Ovary (tissue), 7 donors: ENCODE measurements at regions not wholly inside any gene's neighbourhood (a gene's known extent, or its start where the extent isn't known, plus 50 kb on each side); places are given as distances from the start of the nearest gene placed in this dataset.
"Not testable (repeated sequence)": the region's sequence is repeated elsewhere in the genome, so short reads cannot be mapped to it uniquely, and the experiment has no call there.

Source experiments
- DNase-seq, 5 donors: peaks; one replicate each; pipeline ENCODE4 v3.0.0-alpha.2; 2019 to 2020
- H3K27ac ChIP-seq, 2 donors: fragments of 200-600 bp; one replicate each; pipeline versions ENCODE4 v1.5.1 to v1.8.0; 2019 to 2022
- H3K27me3 ChIP-seq: fragments of 200-600 bp; one replicate; pipeline ENCODE4 v1.8.0; 2022
- H3K36me3 ChIP-seq: fragments of 200-600 bp; sonication (generic); one replicate; pipeline ENCODE4 v1.5.1; 2019
- H3K4me1 ChIP-seq: one replicate; pipeline ENCODE4 v1.8.1; 2013; ENCODE audit warnings: mild to moderate bottlenecking, moderate library complexity; ENCODE audit not compliant: insufficient read depth
- H3K4me3 ChIP-seq: fragments of 200-600 bp; sonication (generic); one replicate; pipeline ENCODE4 v1.5.1; 2017
- H3K9me3 ChIP-seq, 2 donors: fragments of 200-600 bp in 1 of 2; sonication (generic) in 1 of 2; one replicate each; pipeline versions ENCODE4 v1.5.1 to v1.8.1; 2013 to 2019; ENCODE audit warnings: mild to moderate bottlenecking in 1 of 2, moderate library complexity in 1 of 2
- EP300 ChIP-seq: sonication (generic); formaldehyde crosslinking; IDR thresholded peaks from one replicate; pipeline ENCODE4 v1.6.1; 2017; ENCODE audit warnings: antibody characterized with exemption
- POLR2A ChIP-seq: fragments of 450-650 bp; IDR thresholded peaks from one replicate; pipeline ENCODE4 v1.6.1; 2017; ENCODE audit warnings: antibody characterized with exemption, mild to moderate bottlenecking, moderate library complexity
- WGBS, 3 donors: extraction: QIAGEN DNeasy Blood & Tissue Kit in 1 of 3; methylation state at CpG; one replicate each; pipeline versions ENCODE4 v1.1.5 to v1.1.7; 2013 to 2017; 5-methylcytosine and 5-hydroxymethylcytosine counted together
- intact Hi-C, 4 donors: fragments of 100-400 bp; cut with DNase I; formaldehyde crosslinking; loops; one replicate each; pipeline versions ENCODE4 v1.11.0 to v1.15.1; 2022 to 2023
- TF ChIP-seq, protein P1 (sequence below), 3 donors: fragments of 450-650 bp in 2 of 3; fragments of 200-600 bp in 1 of 3; IDR thresholded peaks; one replicate each; pipeline versions ENCODE4 v1.5.1 to v1.8.0; 2016 to 2022; ENCODE audit warnings: antibody characterized with exemption in 3 of 3, mild to moderate bottlenecking in 1 of 3
- donor health status: DM: no; HTN: no; CAD: no; lungs with moderate emphysema.
- donor health status: DM: no; HTN: no; CAD: no.
- donor health status: Bipolar disorder and iron deficiency.
- donor health status: DM: no; HTN: no; CAD: no.
- donor health status: DM: yes; HTN: yes; CAD: no.

DNA sequence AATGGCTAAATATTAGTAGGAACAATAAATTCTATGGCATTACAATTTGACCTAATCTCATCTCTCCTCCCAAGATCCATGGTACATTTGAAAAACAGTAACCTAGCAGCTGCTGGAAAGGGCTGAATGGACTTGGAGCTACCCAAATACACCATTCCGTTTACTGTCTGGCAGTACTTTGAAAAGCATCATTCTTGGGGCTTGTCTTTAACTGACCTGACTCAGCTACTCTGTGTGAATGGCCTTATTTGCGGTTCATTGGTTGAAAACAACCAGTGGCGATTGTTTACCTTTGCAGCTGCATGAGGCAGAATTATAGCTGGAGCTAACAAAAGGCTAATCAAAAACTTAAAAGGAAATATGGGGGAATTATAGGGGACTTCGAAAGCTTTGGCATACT is 311.2 kb upstream of the MCTP2 start:
- H3K4me1 ChIP-seq, result no peaks in the 10 kb centered on the region
- no peaks in the 10 kb centered on the region for H3K9me3 ChIP-seq
- no peaks in the 10 kb centered on the region for H3K27me3 ChIP-seq
- H3K4me3 ChIP-seq, result no peak overlapping the region
- TF ChIP-seq POLR2A, result no peak
- TF ChIP-seq, protein P1, sequence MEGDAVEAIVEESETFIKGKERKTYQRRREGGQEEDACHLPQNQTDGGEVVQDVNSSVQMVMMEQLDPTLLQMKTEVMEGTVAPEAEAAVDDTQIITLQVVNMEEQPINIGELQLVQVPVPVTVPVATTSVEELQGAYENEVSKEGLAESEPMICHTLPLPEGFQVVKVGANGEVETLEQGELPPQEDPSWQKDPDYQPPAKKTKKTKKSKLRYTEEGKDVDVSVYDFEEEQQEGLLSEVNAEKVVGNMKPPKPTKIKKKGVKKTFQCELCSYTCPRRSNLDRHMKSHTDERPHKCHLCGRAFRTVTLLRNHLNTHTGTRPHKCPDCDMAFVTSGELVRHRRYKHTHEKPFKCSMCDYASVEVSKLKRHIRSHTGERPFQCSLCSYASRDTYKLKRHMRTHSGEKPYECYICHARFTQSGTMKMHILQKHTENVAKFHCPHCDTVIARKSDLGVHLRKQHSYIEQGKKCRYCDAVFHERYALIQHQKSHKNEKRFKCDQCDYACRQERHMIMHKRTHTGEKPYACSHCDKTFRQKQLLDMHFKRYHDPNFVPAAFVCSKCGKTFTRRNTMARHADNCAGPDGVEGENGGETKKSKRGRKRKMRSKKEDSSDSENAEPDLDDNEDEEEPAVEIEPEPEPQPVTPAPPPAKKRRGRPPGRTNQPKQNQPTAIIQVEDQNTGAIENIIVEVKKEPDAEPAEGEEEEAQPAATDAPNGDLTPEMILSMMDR (IDR thresholded peaks at IDR 0.05), result no peak
- TF ChIP-seq EP300, result no peak
- H3K27ac ChIP-seq, result no peak overlapping the region
- no peak for DNase-seq
- WGBS, 3 donors, result 69 to 90% (median 86%) methylated on average over 4 of the region's 4 CpGs
- intact Hi-C loops, result no loop called here
- no peaks in the 10 kb centered on the region for H3K36me3 ChIP-seq

DNA sequence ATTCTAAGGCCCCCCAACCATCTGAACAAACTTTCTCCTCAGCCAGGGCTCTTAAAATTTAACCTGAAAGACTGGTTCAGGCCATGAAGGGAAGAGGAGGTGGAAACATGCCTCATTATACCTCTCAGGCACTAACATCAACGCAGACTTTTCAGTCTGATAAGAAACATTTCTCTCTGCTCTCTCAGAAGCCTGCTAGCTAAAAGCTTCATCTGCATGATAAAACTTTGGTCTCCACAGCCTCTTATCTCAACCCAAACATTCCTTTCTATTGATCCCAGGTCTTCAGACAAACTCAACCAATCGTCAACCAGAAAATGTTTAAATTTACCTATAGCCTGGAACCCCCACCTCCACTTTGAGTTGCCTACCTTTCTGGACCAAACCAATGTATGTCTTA is 312.6 kb upstream of the MCTP2 start:
- H3K27ac ChIP-seq, H3K4me1 ChIP-seq, H3K27me3 ChIP-seq, DNase-seq, intact Hi-C loops, H3K4me3 ChIP-seq, H3K36me3 ChIP-seq, H3K9me3 ChIP-seq: not testable (repeated sequence)
- 51 to 56% (median 56%) methylated on average over 2 of the region's 2 CpGs for WGBS, 3 donors

DNA sequence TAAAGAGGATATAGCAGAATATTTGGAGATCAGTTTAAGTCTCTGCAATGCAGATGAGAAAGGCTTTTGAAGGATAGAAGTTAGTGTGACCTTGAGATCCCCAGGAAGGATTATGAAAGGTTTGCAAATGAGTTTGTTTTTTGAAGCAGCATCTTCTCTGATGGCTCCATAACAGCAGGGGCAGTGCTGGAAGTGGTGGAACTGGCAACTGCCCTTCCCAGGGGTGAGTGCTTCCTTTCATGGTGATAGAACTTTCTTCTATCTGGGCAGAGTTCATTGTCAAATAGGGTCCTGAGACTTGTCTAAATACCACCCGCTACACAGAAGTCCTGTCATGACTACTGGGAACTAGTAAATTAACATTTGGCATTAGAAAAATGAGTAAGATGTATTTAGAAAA is 314.2 kb upstream of the MCTP2 start:
- 92 to 94% (median 93%) methylated on average over 1 of the region's 1 CpG for WGBS, 3 donors
- Histone ChIP-seq H3K4me1 (no peaks in the 10 kb centered on the region), H3K4me3 (no peak overlapping the region), H3K36me3 (no peaks in the 10 kb centered on the region), H3K27ac (no peak overlapping the region), H3K27me3 (no peaks in the 10 kb centered on the region), H3K9me3 (no peaks in the 10 kb centered on the region)
- no peak for DNase-seq
- TF ChIP-seq EP300 (no peak), POLR2A (no peak)
- TF ChIP-seq, protein P1 (IDR thresholded peaks at IDR 0.05), result no peak
- intact Hi-C loops, result no loop called here

DNA sequence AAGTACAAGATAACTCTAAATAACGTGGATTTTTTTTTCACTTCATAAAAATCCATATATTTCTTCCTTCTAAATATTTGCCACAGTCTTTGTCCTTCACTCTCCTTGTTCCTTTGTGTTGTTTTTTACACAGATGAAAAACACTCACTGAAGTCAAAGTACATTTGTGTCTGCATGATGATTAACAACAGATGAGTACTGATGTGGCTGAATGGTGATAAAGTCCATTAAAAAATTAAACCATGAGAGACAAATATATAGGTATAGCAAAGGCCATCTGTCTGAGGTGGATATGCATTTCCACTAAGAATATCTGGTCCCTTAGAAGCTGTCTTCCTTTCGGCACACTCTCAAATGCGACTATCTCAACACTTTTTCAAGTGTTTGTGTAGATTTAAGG is 317.5 kb upstream of the MCTP2 start:
- Histone ChIP-seq H3K9me3 (no peaks in the 10 kb centered on the region), H3K4me3 (no peak overlapping the region), H3K27ac (no peak overlapping the region), H3K36me3 (no peaks in the 10 kb centered on the region), H3K4me1 (no peaks in the 10 kb centered on the region), H3K27me3 (no peaks in the 10 kb centered on the region)
- intact Hi-C loops, result no loop called here
- TF ChIP-seq EP300 (no peak), POLR2A (no peak)
- TF ChIP-seq, protein P1 (IDR thresholded peaks at IDR 0.05), result no peak
- no peak for DNase-seq
- whole genome bisulfite sequencing, 3 donors, result 70 to 89% (median 87%) methylated on average over 3 of the region's 3 CpGs

DNA sequence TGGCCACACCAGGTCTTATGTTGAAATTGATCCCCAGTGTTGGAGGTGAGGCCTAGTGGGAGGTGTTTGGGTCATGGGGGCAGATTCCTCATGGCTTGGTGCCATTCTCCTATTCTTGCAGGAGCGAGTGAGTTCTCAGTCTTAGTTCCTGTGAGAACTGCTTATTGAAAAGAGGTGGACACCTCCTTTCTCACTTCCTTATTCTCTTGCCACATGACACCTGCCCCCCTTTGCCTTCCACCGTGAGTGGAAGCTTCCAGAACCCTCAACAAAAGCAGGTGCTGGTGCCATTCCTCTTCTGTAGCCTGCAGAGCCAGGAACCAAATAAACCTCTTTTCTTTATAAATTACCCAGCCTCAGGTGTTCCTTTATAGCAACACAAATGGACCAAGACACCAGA is 318.1 kb upstream of the MCTP2 start:
- intact Hi-C loops, result no loop called here
- WGBS, 3 donors, result 77 to 81% (median 78%) methylated on average over 2 of the region's 2 CpGs
- TF ChIP-seq, protein P1 (IDR thresholded peaks at IDR 0.05), result no peak
- TF ChIP-seq POLR2A (no peak), EP300 (no peak)
- no peaks in the 10 kb centered on the region for H3K36me3 ChIP-seq
- H3K4me3 ChIP-seq, result no peak overlapping the region
- no peak for DNase-seq
- no peaks in the 10 kb centered on the region for H3K9me3 ChIP-seq
- no peak overlapping the region for H3K27ac ChIP-seq
- no peaks in the 10 kb centered on the region for H3K4me1 ChIP-seq
- no peaks in the 10 kb centered on the region for H3K27me3 ChIP-seq
